Breast epithelium (tissue), 4 donors: ENCODE measurements at regions not wholly inside any gene's neighbourhood (a gene's known extent, or its start where the extent isn't known, plus 50 kb on each side); places are given as distances from the start of the nearest gene placed in this dataset.

ENCODE experiments used
- DNase-seq, 2 donors: peaks; one replicate each; pipeline ENCODE4 v3.0.0-alpha.2; 2019; ENCODE audit warnings: low spot score in 2 of 2
- H3K27ac ChIP-seq, 2 donors: fragments of 200-600 bp; sonication (generic) in 1 of 2; one replicate each; pipeline ENCODE4 v1.5.1; 2016 to 2019; ENCODE audit warnings: mild to moderate bottlenecking in 1 of 2
- H3K27me3 ChIP-seq, 2 donors: fragments of 200-600 bp; sonication (generic) in 1 of 2; one replicate each; pipeline versions ENCODE4 v1.5.1 to v1.6.0; 2017 to 2019; ENCODE audit warnings: control low read depth in 1 of 2, mild to moderate bottlenecking in 1 of 2
- H3K36me3 ChIP-seq: fragments of 200-600 bp; one replicate; pipeline ENCODE4 v1.5.1; 2019
- H3K4me1 ChIP-seq, 2 donors: fragments of 200-600 bp; sonication (generic); one replicate each; pipeline ENCODE4 v1.5.1; 2016 to 2019; ENCODE audit warnings: control low read depth in 1 of 2
- H3K4me3 ChIP-seq, 3 donors: fragments of 200-600 bp; sonication (generic); 1 replicate in 2 of 3; 2 replicates in 1 of 3; pipeline ENCODE4 v1.5.1; 2016 to 2019; ENCODE audit warnings: mild to moderate bottlenecking in 3 of 3, moderate library complexity in 2 of 3
- H3K9me3 ChIP-seq, 2 donors: fragments of 200-600 bp; sonication (generic) in 1 of 2; one replicate each; pipeline ENCODE4 v1.5.1; 2016 to 2019; ENCODE audit warnings: control low read depth in 1 of 2
- CTCF ChIP-seq, 3 donors: fragments of 450-650 bp; IDR thresholded peaks; one replicate each; pipeline ENCODE4 v1.5.1; 2016 to 2017; ENCODE audit warnings: antibody characterized with exemption in 3 of 3, mild to moderate bottlenecking in 3 of 3, moderate library complexity in 3 of 3
- POLR2A ChIP-seq: fragments of 450-650 bp; IDR thresholded peaks from one replicate; pipeline ENCODE4 v1.6.1; 2016; ENCODE audit warnings: antibody characterized with exemption, mild to moderate bottlenecking, moderate library complexity
- POLR2AphosphoS5 ChIP-seq, 3 donors: sonication (generic); formaldehyde crosslinking; IDR thresholded peaks; one replicate each; pipeline ENCODE4 v1.6.1; 2017; ENCODE audit warnings: antibody characterized with exemption in 3 of 3
- intact Hi-C: fragments of 100-400 bp; cut with DNase I; formaldehyde crosslinking; loops from one replicate; pipeline ENCODE4 v1.15.1; 2023; ENCODE audit warnings: low total_unique reads

DNA sequence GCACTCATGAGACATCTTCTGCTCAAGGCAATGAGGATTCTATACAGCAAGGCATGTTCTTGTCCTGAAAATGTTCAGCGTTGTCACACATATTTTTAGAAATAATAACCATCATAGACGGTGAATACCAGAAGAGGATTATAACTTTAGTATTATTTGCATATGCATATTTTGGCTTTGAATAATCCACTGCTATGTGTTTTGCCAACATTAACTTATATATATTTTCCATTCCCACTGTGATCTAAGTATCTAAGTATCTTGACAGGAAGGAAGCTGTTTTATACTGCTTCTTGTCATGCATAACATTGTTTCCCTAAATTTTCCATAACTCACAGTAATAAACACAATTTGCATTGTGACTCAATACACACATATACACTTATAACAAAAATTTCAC is 509.5 kb downstream of the TBL1XR1 start:
- DNase-seq: no peak
- intact Hi-C loops: no loop called here
- Histone ChIP-seq H3K4me1 (no peaks in the 10 kb centered on the region), H3K4me3 (no peak overlapping the region), H3K36me3 (no peaks in the 10 kb centered on the region), H3K9me3 (peaks cover 7 to 8% of the 10 kb centered on the region in 2 donors), H3K27me3 (no peaks in the 10 kb centered on the region), H3K27ac (no peak overlapping the region)
- TF ChIP-seq POLR2A (no peak), POLR2AphosphoS5 (IDR thresholded peaks at IDR 0.05) (no peak), CTCF (IDR thresholded peaks at IDR 0.05) (no peak)

- Histone ChIP-seq H3K4me1 (no peaks in the 10 kb centered on the region), H3K9me3 (peaks cover 7 to 19% of the 10 kb centered on the region in 2 donors), H3K27me3 (no peaks in the 10 kb centered on the region), H3K27ac (no peak overlapping the region), H3K4me3 (no peak overlapping the region), H3K36me3 (no peaks in the 10 kb centered on the region)
- TF ChIP-seq POLR2AphosphoS5 (IDR thresholded peaks at IDR 0.05) (no peak), CTCF (IDR thresholded peaks at IDR 0.05) (no peak), POLR2A (no peak)
- no peak for DNase-seq
- intact Hi-C loops: no loop called here
Observed at GRCh38 chr3:176683382-176683781, 513.9 kb downstream of the TBL1XR1 start.

DNA sequence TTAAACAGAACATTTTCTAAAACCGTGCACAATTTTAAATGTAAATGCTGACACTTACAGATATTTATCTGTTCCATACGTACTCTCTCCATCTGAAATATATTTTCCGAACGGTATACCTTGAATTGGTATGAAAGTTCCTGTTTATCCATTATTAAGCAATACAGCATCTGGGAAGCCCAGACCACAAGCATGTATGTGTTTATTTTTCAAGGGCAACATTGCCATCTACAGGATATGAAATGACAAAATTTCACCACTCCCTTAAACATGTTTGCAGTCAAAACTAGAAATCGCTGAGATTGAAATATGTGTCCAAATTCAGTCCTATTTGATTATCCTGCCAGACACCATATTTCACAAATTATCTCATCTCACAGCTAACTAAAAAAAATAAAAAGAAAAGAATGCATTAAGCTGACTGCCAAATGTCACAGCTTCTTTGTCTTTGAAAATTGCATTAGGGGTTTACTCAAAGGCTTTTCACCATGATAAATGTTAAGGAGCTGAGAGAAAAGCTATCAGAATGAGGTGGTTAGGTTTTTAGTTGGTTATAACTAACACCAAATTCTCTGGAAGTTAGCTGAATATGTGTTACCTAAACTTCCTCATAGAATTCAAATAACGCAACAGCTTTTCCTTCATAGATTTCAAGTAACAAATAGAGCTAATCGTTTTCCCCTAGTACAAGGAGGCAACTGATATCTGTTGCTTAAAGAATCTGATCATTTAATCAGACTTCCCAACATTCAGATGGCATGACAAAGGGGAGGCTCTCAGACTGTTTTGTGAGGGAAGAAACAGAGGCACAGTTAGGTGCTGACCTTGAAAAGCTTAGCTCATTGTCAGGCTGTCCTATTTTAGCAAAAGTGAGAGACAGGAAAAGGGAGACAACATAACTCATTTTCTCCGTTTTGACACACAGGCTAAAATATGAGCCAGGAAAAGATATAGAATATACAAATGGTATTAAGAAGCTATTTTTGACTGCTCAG is 533.1 kb downstream of the TBL1XR1 start:
- intact Hi-C loops: no loop called here
- Histone ChIP-seq H3K36me3 (no peaks in the 10 kb centered on the region), H3K27ac (no peak overlapping the region), H3K4me1 (no peaks in the 10 kb centered on the region), H3K4me3 (no peak overlapping the region), H3K27me3 (no peaks in the 10 kb centered on the region), H3K9me3 (no peaks in the 10 kb centered on the region)
- TF ChIP-seq POLR2A (no peak), POLR2AphosphoS5 (IDR thresholded peaks at IDR 0.05) (no peak), CTCF (IDR thresholded peaks at IDR 0.05) (peak in 2 of 3 donors; percentile 30 to 40)
- no peak for DNase-seq

DNA sequence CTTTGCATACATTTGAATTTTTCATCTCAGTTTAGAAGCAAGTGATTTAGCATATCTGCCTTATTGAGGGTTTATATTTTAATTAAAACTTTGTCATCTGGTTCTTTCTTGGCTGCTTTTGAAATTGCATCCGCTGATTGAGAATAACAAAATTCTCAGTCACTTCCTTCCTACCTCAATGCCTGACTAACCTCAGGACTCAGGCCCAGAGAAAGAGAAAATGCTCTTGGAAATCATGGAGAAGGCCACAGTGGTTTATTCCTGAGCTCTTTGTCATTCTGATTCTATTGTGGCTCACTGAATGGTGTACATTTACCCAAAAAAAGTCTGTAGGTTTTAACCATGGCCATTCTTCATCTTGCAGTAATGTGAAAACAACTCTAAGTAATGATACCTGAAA is 533.9 kb downstream of the TBL1XR1 start:
- TF ChIP-seq CTCF (IDR thresholded peaks at IDR 0.05): no peak
- no peak for TF ChIP-seq POLR2A
- TF ChIP-seq POLR2AphosphoS5 (IDR thresholded peaks at IDR 0.05): no peak
- Histone ChIP-seq H3K36me3 (no peaks in the 10 kb centered on the region), H3K4me1 (no peaks in the 10 kb centered on the region), H3K27me3 (no peaks in the 10 kb centered on the region), H3K27ac (no peak overlapping the region), H3K9me3 (no peaks in the 10 kb centered on the region), H3K4me3 (no peak overlapping the region)
- DNase-seq: no peak
- intact Hi-C loops: no loop called here

- no peaks in the 10 kb centered on the region for H3K9me3 ChIP-seq
- H3K4me1 ChIP-seq: no peaks in the 10 kb centered on the region
- no peaks in the 10 kb centered on the region for H3K27me3 ChIP-seq
- intact Hi-C loops: no loop called here
- H3K4me3 ChIP-seq: no peak overlapping the region
- no peak for TF ChIP-seq CTCF (IDR thresholded peaks at IDR 0.05)
- no peak for TF ChIP-seq POLR2A
- no peak for TF ChIP-seq POLR2AphosphoS5 (IDR thresholded peaks at IDR 0.05)
- DNase-seq: no peak
- H3K27ac ChIP-seq: no peak overlapping the region
- H3K36me3 ChIP-seq: no peaks in the 10 kb centered on the region
Observed at GRCh38 chr3:176661432-176661964, 535.8 kb downstream of the TBL1XR1 start.
